IMR-90 (cell line): ENCODE measurements at regions not wholly inside any gene's neighbourhood (a gene's known extent, or its start where the extent isn't known, plus 50 kb on each side); places are given as distances from the start of the nearest gene placed in this dataset.
A peak's percentile ranks its signal among the peaks of the same experiment; 100 is the strongest.

Experiments used
- ATAC-seq: fragments of 200-7000 bp; cut with Tn5 transposase; 2 replicates; pipeline ENCODE4 v1.9.1; 2020; ENCODE audit warnings: low read depth, mild to moderate bottlenecking, moderate library complexity
- BruUV-seq: library from RNA; stranded (reverse); fragments of 400-500 nt; replicated peaks from 2 replicates; lab custom pipeline; 2021; lab: Mats Ljungman, UMichigan
- CTCF ChIA-PET: fragments of 300-600 bp; formaldehyde crosslinking; extraction: SDS; loops from one replicate; lab custom pipeline; 2021; ENCODE audit warnings: antibody characterized with exemption; lab: Yijun Ruan, JAX
- POLR2A ChIA-PET: fragments of 300-600 bp; sonication (Branson Sonifier 250); formaldehyde crosslinking; loops from one replicate; lab custom pipeline; 2022; ENCODE audit warnings: antibody characterized with exemption; ENCODE audit not compliant: unreplicated experiment; lab: Charles Lee
- DNase-seq: peaks from one replicate; pipeline ENCODE4 v3.0.0; 2013
- H2AFZ ChIP-seq: replicated peaks from 2 replicates; pipeline ENCODE3; 2013; ENCODE audit warnings: low read length, mild to moderate bottlenecking; ENCODE audit not compliant: poor library complexity
- H2AK5ac ChIP-seq: 2 replicates; pipeline ENCODE4 v1.6.1; 2013; ENCODE audit warnings: low read depth, low read length, inconsistent platforms
- H2AK9ac ChIP-seq: replicated peaks from 2 replicates; pipeline ENCODE3; 2013; ENCODE audit warnings: mild to moderate bottlenecking, low read depth, low read length, moderate library complexity; ENCODE audit not compliant: poor library complexity
- H2BK120ac ChIP-seq: 2 replicates; pipeline ENCODE4 v1.6.1; 2013; ENCODE audit warnings: low read depth, low read length, inconsistent platforms
- H2BK15ac ChIP-seq: 3 replicates; pipeline ENCODE4 v1.6.1; 2013; ENCODE audit warnings: low read depth, low read length, inconsistent platforms
- H2BK20ac ChIP-seq: 2 replicates; pipeline ENCODE4 v1.6.1; 2013; ENCODE audit warnings: low read depth, mild to moderate bottlenecking, inconsistent platforms, low read length, moderate library complexity
- H2BK5ac ChIP-seq: 2 replicates; pipeline ENCODE4 v1.6.1; 2013; ENCODE audit warnings: mild to moderate bottlenecking, low read depth, low read length, inconsistent platforms; ENCODE audit not compliant: poor library complexity, severe bottlenecking
- H3K14ac ChIP-seq: replicated peaks from 2 replicates; pipeline ENCODE4 v1.6.1; 2013; ENCODE audit warnings: low read depth, low read length, inconsistent platforms
- H3K18ac ChIP-seq: 2 replicates; pipeline ENCODE4 v1.6.1; 2013; ENCODE audit warnings: low read depth, low read length, control low read depth
- H3K23ac ChIP-seq: 2 replicates; pipeline ENCODE4 v1.6.1; 2013; ENCODE audit warnings: low read depth, low read length, inconsistent platforms
- H3K27ac ChIP-seq: 2 replicates; pipeline ENCODE4 v1.5.1; 2013; ENCODE audit warnings: mild to moderate bottlenecking, control low read depth, low read length; ENCODE audit not compliant: insufficient read depth
- H3K27me3 ChIP-seq: 2 replicates; pipeline ENCODE4 v1.6.1; 2013; ENCODE audit warnings: low read length; ENCODE audit not compliant: control insufficient read depth, insufficient read depth
- H3K36me3 ChIP-seq: 2 replicates; pipeline ENCODE4 v1.6.1; 2013; ENCODE audit warnings: low read length, mixed read lengths; ENCODE audit not compliant: control insufficient read depth, insufficient read depth
- H3K4ac ChIP-seq: 2 replicates; pipeline ENCODE4 v1.6.1; 2013; ENCODE audit warnings: low read depth, low read length, inconsistent platforms
- H3K4me1 ChIP-seq: 2 replicates; pipeline ENCODE4 v1.6.1; 2013; ENCODE audit warnings: low read length, mixed read lengths; ENCODE audit not compliant: control insufficient read depth, insufficient read depth
- H3K4me2 ChIP-seq: 2 replicates; pipeline ENCODE4 v1.6.1; 2013; ENCODE audit warnings: low read depth, mild to moderate bottlenecking, control low read depth, low read length, moderate library complexity
- H3K4me3 ChIP-seq: 2 replicates; pipeline ENCODE4 v1.5.1; 2013; ENCODE audit warnings: low read depth, mild to moderate bottlenecking, control low read depth, low read length, moderate library complexity; ENCODE audit not compliant: insufficient read depth
- H3K56ac ChIP-seq: 2 replicates; pipeline ENCODE4 v1.6.1; 2013; ENCODE audit warnings: low read length, inconsistent platforms; ENCODE audit not compliant: insufficient read depth; ENCODE audit errors: extremely low read depth
- H3K79me1 ChIP-seq, 2 experiments: 2 replicates each; pipeline ENCODE4 v1.6.1; 2013; ENCODE audit warnings: low read length in 2 of 2, inconsistent platforms in 1 of 2, low read depth in 1 of 2
- H3K9ac ChIP-seq: 2 replicates; pipeline ENCODE4 v1.6.1; 2013; ENCODE audit warnings: low read depth, low read length, control low read depth
- H3K9me1 ChIP-seq: 2 replicates; pipeline ENCODE4 v1.6.1; 2013; ENCODE audit warnings: low read length, inconsistent platforms; ENCODE audit not compliant: insufficient read depth
- H3K9me3 ChIP-seq: 2 replicates; pipeline ENCODE4 v1.6.1; 2013; ENCODE audit warnings: low read length; ENCODE audit not compliant: control insufficient read depth, insufficient read depth
- H4K20me1 ChIP-seq: 2 replicates; pipeline ENCODE4 v1.6.1; 2013; ENCODE audit warnings: low read length, inconsistent platforms; ENCODE audit not compliant: insufficient read depth
- H4K5ac ChIP-seq: 2 replicates; pipeline ENCODE4 v1.6.1; 2013; ENCODE audit warnings: mild to moderate bottlenecking, low read depth, low read length, control low read depth
- H4K8ac ChIP-seq, 2 experiments: 2 replicates each; pipeline ENCODE4 v1.6.1; 2013; ENCODE audit warnings: low read depth in 2 of 2, low read length in 2 of 2, control low read depth in 1 of 2, inconsistent platforms in 1 of 2
- H4K91ac ChIP-seq: 2 replicates; pipeline ENCODE4 v1.6.1; 2013; ENCODE audit warnings: low read depth, low read length, inconsistent platforms; ENCODE audit not compliant: insufficient read depth
- CEBPB ChIP-seq: IDR thresholded peaks from 2 replicates; pipeline ENCODE4 v1.6.1; 2012; ENCODE audit warnings: low read depth, low read length, improper control_type of control experiment
- SMC3 ChIP-seq: fragments of 150-350 bp; IDR thresholded peaks from 2 replicates; pipeline ENCODE4 v1.6.1; 2016; ENCODE audit warnings: low read depth, mild to moderate bottlenecking, antibody characterized with exemption, low read length, moderate library complexity
- WGBS, 2 experiments: methylation state at CpG; one replicate each; pipeline versions ENCODE4 v1.1.5 to v1.1.7; 2013; ENCODE audit warnings: missing lambda C conversion rate in 2 of 2; ENCODE audit not compliant: insufficient read length in 1 of 2; ENCODE audit errors: extremely low coverage in 2 of 2; 5-methylcytosine and 5-hydroxymethylcytosine counted together
- dilution Hi-C: fragments of 300-500 bp; cut with HindIII; formaldehyde crosslinking; loops from one replicate; pipeline ENCODE4 v1.14.3; 2018; ENCODE audit warnings: low sequenced_read_pairs; ENCODE audit not compliant: unreplicated experiment
- in situ Hi-C: fragments of 300-500 bp; cut with MboI; formaldehyde crosslinking; loops from 3 replicates; pipeline ENCODE4 v1.14.3; 2019; ENCODE audit warnings: low sequenced_read_pairs, inconsistent platforms, mixed read lengths
- intact Hi-C: fragments of 100-400 bp; cut with micrococcal nuclease; formaldehyde crosslinking; loops from 2 replicates; pipeline ENCODE4 v1.10.0; 2022

GRCh38 chr14:38079268-38079667 lies 128.4 kb upstream of the SSTR1 start:
- dilution Hi-C loops (no loop called here), in situ Hi-C loops (no loop called here), intact Hi-C loops (no loop called here)
- H4K91ac ChIP-seq = no peak overlapping the region
- H3K79me1 ChIP-seq = no peaks in the 10 kb centered on the region
- DNase-seq (peak; percentile 43), ATAC-seq (peak; percentile 61)
- no peak overlapping the region for H3K4me2 ChIP-seq
- no TSS peak for BruUV-seq
- ChIA-PET CTCF (no interaction called here), POLR2A (no interaction called here)
- H2BK120ac ChIP-seq = no peak overlapping the region
- H3K9me1 ChIP-seq = peaks cover 3% of the 10 kb centered on the region; the same call in 1 of the 2 replicates
- no peak overlapping the region for H3K4ac ChIP-seq
- H2BK20ac ChIP-seq = no peak overlapping the region
- H3K36me3 ChIP-seq = no peaks in the 10 kb centered on the region
- H3K4me1 ChIP-seq = peaks cover 2% of the 10 kb centered on the region; the same call in 1 of the 2 replicates
- H3K18ac ChIP-seq = no peak overlapping the region
- H2AK5ac ChIP-seq = no peak overlapping the region
- no peaks in the 10 kb centered on the region for H3K9me3 ChIP-seq
- H3K23ac ChIP-seq = no peak overlapping the region
- no peak overlapping the region for H4K5ac ChIP-seq
- H3K27me3 ChIP-seq = no peaks in the 10 kb centered on the region
- H3K56ac ChIP-seq = no peak overlapping the region
- no peak overlapping the region for H2AFZ ChIP-seq
- no peak overlapping the region for H3K4me3 ChIP-seq
- no peak overlapping the region for H3K14ac ChIP-seq
- H2BK15ac ChIP-seq = no peak overlapping the region
- H2AK9ac ChIP-seq = no peak overlapping the region
- no peak overlapping the region for H4K8ac ChIP-seq
- no CpG with 5 or more reads among the region's 1 CpG for WGBS, 2 experiments
- no peak overlapping the region for H3K27ac ChIP-seq
- TF ChIP-seq CEBPB = peak; percentile 63; the same call in 1 of the 2 replicates
- no peak for TF ChIP-seq SMC3
- no peak overlapping the region for H3K9ac ChIP-seq
- no peak overlapping the region for H2BK5ac ChIP-seq
- no peaks in the 10 kb centered on the region for H4K20me1 ChIP-seq
